ENCODE measurements at regions not wholly inside any gene's neighbourhood (a gene's known extent, or its start where the extent isn't known, plus 50 kb on each side); places are given as distances from the start of the nearest gene placed in this dataset.

DNA sequence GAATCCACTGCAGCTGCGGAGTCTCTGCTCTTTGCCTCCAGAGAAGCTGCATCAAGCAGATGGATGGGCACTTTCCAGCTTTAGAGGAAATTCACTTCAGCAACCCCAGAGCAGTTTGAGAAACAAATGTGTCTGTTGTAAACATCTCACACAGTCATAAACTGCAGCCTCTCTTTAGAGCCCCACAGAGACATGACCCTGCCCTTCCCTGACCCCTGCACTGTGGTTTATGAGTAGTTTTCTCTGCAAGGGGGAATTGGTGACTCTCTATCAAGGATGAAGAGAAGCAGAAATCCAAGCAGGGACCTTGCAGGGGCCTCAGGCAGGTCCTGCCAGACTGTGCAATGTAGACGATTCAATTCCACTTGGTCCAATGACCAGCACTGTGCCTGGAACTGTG lies 160.2 kb downstream of the SH2D4B start:
- no peaks in the 10 kb centered on the region for H3K36me3 ChIP-seq (ENCODE audit: control insufficient read depth, low read length)
- no peaks in the 10 kb centered on the region for H3K9me3 ChIP-seq (ENCODE audit: control insufficient read depth, insufficient read depth, low read length)
- H3K27me3 ChIP-seq (ENCODE audit: control insufficient read depth, low read length): no peaks in the 10 kb centered on the region; the same call in none of the 2 replicates
- H3K27ac ChIP-seq (ENCODE audit: low read depth, low read length): no peak overlapping the region
- H3K9me2 ChIP-seq (replicated peaks; ENCODE audit: control insufficient read depth, low read length): no peaks in the 10 kb centered on the region
- no peaks in the 10 kb centered on the region for H3K79me2 ChIP-seq (ENCODE audit: control insufficient read depth, low read length)
- no peaks in the 10 kb centered on the region for H3K4me1 ChIP-seq (ENCODE audit: control insufficient read depth, low read length)
- H3F3A ChIP-seq (ENCODE audit: control insufficient read depth, insufficient read depth): no peaks in the 10 kb centered on the region
- TF ChIP-seq, protein P1, sequence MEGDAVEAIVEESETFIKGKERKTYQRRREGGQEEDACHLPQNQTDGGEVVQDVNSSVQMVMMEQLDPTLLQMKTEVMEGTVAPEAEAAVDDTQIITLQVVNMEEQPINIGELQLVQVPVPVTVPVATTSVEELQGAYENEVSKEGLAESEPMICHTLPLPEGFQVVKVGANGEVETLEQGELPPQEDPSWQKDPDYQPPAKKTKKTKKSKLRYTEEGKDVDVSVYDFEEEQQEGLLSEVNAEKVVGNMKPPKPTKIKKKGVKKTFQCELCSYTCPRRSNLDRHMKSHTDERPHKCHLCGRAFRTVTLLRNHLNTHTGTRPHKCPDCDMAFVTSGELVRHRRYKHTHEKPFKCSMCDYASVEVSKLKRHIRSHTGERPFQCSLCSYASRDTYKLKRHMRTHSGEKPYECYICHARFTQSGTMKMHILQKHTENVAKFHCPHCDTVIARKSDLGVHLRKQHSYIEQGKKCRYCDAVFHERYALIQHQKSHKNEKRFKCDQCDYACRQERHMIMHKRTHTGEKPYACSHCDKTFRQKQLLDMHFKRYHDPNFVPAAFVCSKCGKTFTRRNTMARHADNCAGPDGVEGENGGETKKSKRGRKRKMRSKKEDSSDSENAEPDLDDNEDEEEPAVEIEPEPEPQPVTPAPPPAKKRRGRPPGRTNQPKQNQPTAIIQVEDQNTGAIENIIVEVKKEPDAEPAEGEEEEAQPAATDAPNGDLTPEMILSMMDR (IDR thresholded peaks at IDR 0.05; ENCODE audit: low read depth, low read length, poor library complexity, severe bottlenecking): no peak
- no peak for TF ChIP-seq EZH2phosphoT487 (IDR thresholded peaks at IDR 0.05; ENCODE audit: borderline replicate concordance, low read length)
- no peak overlapping the region for H3K4me3 ChIP-seq (ENCODE audit: low read length)
- no peaks in the 10 kb centered on the region for H4K20me1 ChIP-seq (ENCODE audit: control insufficient read depth, insufficient read depth, low read depth, low read length)
- H3K4me2 ChIP-seq (ENCODE audit: low read length): no peak overlapping the region

- Histone ChIP-seq H3K4me2 (ENCODE audit: low read length) (no peak overlapping the region), H3K79me2 (ENCODE audit: control insufficient read depth, low read length) (no peaks in the 10 kb centered on the region), H3K27ac (ENCODE audit: low read depth, low read length) (no peak overlapping the region), H3K27me3 (ENCODE audit: control insufficient read depth, low read length) (no peaks in the 10 kb centered on the region; the same call in 1 of the 2 replicates), H3K9me3 (ENCODE audit: control insufficient read depth, insufficient read depth, low read length) (no peaks in the 10 kb centered on the region), H3K4me1 (ENCODE audit: control insufficient read depth, low read length) (no peaks in the 10 kb centered on the region), H3K9me2 (replicated peaks; ENCODE audit: control insufficient read depth, low read length) (no peaks in the 10 kb centered on the region), H3K4me3 (ENCODE audit: low read length) (no peak overlapping the region), H3K36me3 (ENCODE audit: control insufficient read depth, low read length) (no peaks in the 10 kb centered on the region), H3F3A (ENCODE audit: control insufficient read depth, insufficient read depth) (no peaks in the 10 kb centered on the region), H4K20me1 (ENCODE audit: control insufficient read depth, insufficient read depth, low read depth, low read length) (no peaks in the 10 kb centered on the region)
- no peak for TF ChIP-seq EZH2phosphoT487 (IDR thresholded peaks at IDR 0.05; ENCODE audit: borderline replicate concordance, low read length)
- TF ChIP-seq, protein P1 (IDR thresholded peaks at IDR 0.05; ENCODE audit: low read depth, low read length, poor library complexity, severe bottlenecking): peak; percentile 88
These were observed 161.9 kb downstream of the SH2D4B start for GRCh38 chr10:80699602-80700039.

DNA sequence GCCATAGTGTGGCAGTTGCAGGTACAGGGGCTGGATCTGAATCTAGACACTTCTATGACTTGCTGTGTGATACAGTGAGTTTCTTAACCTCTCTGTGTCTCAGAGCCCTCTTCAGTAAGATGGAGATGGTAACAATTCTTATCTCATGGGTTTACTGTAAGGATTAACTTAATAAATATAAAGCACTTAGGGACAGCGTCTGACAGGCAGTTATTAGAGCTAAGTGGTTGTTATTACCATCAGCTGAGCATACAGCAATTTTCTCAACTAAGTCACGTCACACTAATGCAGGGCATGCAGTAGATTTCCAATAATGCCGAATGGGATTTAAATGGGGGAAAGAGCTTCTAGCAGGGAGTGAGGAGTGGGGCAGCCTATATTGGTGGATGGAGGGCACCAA lies 162.6 kb downstream of the SH2D4B start:
- H3K4me2 ChIP-seq (ENCODE audit: low read length): no peak overlapping the region
- no peaks in the 10 kb centered on the region for H3K9me3 ChIP-seq (ENCODE audit: control insufficient read depth, insufficient read depth, low read length)

More for the DNA sequence above, 162.6 kb downstream of the SH2D4B start:
- Histone ChIP-seq H3K4me1 (ENCODE audit: control insufficient read depth, low read length) (no peaks in the 10 kb centered on the region), H3K36me3 (ENCODE audit: control insufficient read depth, low read length) (no peaks in the 10 kb centered on the region), H3K9me2 (replicated peaks; ENCODE audit: control insufficient read depth, low read length) (no peaks in the 10 kb centered on the region), H3K27ac (ENCODE audit: low read depth, low read length) (no peak overlapping the region), H3K79me2 (ENCODE audit: control insufficient read depth, low read length) (no peaks in the 10 kb centered on the region), H3K4me3 (ENCODE audit: low read length) (no peak overlapping the region), H4K20me1 (ENCODE audit: control insufficient read depth, insufficient read depth, low read depth, low read length) (no peaks in the 10 kb centered on the region), H3F3A (ENCODE audit: control insufficient read depth, insufficient read depth) (no peaks in the 10 kb centered on the region), H3K27me3 (ENCODE audit: control insufficient read depth, low read length) (no peaks in the 10 kb centered on the region; the same call in 1 of the 2 replicates)
- TF ChIP-seq, protein P1 (IDR thresholded peaks at IDR 0.05; ENCODE audit: low read depth, low read length, poor library complexity, severe bottlenecking): no peak
- no peak for TF ChIP-seq EZH2phosphoT487 (IDR thresholded peaks at IDR 0.05; ENCODE audit: borderline replicate concordance, low read length)

Data from DOHH2 (cell line).